NCI-H526 (cell line): ENCODE measurements at regions not wholly inside any gene's neighbourhood (a gene's known extent, or its start where the extent isn't known, plus 50 kb on each side); places are given as distances from the start of the nearest gene placed in this dataset.
A peak's percentile ranks its signal among the peaks of the same experiment; 100 is the strongest.
"Not testable (repeated sequence)": the region's sequence is repeated elsewhere in the genome, so short reads cannot be mapped to it uniquely, and the experiment has no call there.

ENCODE experiments used
- DNase-seq, 2 experiments: peaks; one replicate each; lab custom pipeline; 2025; lab: John Stamatoyannopoulos, UW

DNA sequence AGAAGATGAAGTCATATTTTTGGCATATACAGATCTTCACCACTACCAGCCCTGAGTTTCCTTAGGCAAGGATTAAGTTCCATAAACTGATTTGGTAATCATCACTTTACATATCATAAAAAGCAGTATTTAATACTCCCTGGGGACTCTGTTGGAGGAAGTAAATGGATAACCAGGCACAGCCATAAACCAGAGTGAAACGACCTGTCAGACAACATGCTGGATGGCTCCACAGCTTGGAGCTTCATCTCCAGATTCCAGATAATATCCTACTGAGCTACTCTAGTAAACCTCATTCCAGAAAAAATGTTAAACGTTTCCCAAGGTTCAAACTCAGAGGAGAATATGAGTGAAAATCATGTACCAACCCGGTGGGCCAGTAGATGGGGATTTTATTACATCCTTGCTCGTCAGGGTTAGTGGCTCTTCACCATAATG, 109.2 kb downstream of the BASP1 start:
- peak; percentile 94 to 95 for DNase-seq

DNA sequence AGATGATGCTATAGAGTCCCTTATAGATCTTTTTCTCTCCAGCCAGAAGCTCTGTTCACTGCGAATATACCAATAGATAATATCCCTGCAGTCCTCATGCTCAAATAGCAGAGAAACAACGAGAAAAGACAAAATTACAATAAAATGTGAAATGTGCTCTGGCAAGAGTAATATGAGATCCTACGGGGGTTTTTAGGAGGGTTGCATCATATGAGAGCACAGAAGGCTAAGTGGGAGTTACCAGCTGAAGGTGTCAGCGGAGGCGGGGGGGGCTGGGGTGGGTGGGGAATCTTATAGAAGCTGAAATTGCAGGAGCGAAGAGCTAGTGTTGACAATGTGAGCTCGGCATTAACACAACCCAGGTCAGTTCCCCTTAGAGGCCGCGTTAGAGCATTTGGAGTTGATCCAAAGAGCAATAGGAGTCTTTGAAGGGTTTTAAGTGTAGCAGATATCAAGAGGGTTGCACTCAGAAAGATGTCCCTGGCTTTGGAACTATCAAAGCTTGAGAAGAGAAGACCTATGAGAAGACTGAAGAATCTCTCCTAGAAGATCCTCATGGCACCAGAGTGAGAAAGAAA, 109.7 kb downstream of the BASP1 start:
- DNase-seq, result peak in 1 of 2 experiments; percentile 22

DNA sequence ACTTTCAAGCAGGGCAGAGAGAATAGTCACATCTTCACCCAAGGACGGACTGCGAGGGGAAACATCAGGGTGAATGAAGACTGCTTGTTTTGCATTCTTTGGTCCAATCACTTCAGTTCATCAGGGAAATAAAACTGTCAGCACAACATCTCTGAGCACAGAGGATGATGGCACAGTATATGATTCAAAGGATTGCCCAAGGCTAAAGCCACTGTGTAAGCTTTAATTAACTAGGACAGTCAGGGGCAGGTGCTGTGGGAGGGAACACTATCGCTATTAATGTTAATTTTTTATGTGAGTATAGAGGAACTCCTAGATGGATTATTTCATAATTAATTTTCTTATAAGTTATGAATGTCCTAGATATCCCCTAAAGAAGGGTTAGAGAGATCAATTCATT, 112.1 kb downstream of the BASP1 start:
- DNase-seq, result no peak

DNA sequence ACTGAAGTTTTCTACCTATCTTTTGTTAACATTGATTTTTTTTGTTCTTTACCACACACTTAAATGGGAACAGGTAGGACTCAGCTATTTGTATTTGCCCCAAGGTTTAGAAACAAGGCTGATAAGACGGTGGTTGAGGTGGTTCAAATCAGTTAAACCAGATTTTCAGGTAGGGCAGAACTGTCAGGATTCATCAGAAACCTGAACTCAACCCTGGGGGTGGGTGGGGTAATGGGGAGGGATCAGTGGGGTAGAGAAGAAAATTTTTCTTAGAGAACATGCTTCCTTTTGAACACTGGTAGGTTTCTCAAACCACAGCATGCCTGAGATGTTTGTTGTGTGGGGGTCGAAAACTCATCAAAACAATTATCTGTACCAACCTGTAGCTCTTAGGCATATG, 113.0 kb downstream of the BASP1 start:
- no peak for DNase-seq

DNA sequence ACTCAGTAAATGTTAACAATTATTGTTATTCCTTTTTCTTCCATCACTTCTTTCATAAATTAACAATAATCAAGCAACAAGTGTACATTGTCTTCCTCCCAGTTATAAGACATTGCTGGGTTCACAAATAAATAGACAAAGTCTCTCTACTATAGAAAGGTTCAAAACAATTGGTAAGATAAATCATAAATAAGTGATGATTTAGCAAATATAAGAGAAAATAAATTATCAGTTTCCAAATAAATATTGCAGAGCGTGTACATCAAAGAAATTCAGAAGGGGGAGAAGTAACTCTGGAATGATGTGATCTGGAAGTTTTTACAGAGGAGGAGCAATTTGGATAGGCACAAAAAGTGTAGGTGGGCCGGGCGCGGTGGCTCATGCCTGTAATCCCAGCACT, 114.2 kb downstream of the BASP1 start:
- DNase-seq, result no peak

DNA sequence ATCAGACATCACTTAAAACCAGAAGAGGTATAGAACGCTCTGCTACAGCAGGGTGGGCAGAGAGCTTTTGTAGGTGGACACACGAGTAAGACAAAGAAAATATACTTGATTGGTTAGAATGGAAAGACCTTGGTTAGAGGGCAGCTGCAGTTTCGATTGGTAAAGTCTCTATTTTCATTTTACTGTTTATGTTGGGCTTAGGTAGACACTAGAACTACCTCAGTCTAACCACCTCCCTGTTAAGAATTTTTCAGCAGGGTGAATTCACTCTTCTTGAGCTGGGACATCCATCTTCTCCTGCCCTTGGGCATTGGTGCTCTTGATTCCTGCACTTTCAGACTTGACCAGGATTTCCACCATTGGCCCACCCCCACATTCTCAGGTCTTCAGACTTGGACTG, 116.3 kb downstream of the BASP1 start:
- DNase-seq, result no peak

DNA sequence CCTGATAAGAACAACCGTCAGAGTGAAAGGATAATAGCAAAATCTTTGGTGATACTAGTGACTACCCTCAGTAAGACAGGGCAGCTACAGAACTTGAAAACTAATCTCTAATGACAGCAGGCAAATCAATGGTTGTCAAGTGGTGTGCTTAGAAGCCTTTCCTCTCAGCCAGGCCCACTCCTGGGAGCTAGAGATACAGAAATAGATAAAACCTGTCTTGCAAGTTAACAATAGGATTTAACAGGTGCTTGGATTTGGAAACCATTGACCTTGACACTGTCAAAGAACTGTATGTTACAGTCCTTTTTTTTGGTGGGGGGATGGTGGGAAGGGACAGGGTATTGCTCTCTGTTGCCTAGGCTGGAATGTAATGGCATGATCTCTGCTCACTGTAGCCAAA, 118.6 kb downstream of the BASP1 start:
- no peak for DNase-seq

DNA sequence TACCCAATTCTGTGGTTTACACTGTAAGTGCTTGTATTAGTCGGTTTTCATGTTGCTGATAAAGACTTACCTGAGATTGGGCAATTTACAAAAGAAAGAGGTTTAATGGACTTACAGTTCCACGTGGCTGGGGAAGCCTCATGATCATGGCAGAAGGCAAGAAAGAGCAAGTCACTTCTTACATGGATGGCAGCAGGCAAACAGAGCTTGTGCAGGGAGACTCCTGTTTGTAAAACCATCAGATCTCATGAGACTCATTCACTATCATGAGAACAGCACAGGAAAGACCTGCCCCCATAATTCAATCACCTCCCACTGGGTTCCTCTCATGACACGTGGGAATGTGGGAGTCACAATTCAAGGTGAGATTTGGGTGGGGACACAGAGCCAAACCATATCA, 119.3 kb downstream of the BASP1 start:
- not testable (repeated sequence) for DNase-seq

DNA sequence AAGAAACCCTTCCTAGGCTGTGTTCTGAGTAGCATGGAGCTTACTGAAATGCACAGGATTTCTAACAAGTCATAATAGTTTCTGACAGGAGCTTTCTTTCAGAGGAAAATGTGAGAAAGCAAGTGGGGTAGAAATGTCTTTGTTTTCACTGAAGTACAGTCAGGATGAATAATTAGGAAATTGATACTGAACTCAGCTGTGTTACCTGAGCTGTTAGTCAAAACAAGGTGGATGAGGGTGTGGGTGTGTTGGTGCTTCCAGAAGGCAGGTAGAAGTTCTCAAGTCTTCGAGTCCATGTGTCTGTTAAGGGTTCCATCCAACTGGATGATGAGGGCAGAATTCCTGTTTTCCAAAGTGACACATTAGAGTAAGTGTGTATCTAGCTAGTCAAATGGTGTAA, 122.4 kb downstream of the BASP1 start:
- peak in 1 of 2 experiments; percentile 10 for DNase-seq

DNA sequence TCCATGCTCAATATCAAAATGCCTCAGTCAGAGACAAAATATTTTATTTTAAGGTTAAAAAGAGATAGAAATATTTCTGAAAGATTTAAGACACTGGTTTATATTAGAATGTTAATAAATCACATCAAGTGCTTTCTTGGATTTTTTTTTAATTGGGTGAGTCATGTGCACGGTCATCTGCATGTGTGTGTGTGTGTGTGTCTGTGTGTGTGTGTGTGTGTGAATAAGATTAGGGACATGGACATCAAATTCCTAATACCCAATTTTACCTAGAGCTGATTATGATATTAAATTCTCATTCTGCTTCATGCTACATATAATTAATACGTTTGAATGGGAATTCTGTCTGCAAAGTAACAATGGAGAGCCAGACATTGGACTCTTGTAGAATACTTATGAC, 122.9 kb downstream of the BASP1 start:
- DNase-seq, result no peak

DNA sequence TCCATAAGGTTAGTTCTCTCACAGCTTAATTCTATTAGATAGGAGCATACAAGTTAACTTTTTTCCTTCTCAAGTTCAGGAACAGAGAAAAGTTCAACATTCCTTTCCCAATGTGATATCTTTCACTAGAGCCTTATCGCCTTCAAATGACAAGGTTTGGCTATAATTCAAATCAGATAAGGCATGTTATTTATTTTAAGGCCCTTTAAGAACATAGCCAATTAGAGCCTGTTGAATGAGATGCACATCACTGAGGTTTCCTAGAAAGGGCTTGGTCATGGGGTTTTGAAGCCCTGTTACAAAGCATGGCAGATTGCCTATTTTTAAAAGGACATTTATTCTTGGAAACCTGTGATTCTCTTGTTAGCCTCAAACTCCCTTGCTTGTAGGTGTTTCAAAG, 123.4 kb downstream of the BASP1 start:
- no peak for DNase-seq

DNA sequence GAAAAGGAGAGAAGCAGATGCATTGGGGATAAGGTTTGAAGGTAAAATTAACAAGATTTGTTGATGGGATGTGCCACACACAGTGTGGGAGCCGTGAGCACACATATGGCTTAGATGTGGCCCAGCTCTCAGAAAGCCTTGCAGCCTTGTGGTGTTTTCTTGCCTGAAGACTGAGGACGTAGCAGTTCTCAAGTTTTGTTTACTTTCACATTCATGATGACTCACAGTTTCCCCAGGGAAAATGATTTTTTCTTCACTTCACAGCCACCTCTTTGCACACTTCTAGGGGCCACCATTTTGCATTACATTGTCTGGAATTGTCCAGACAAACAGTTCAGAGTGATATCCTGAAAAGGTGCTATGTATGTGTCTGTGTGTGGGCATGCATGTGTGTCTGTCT, 126.2 kb downstream of the BASP1 start:
- DNase-seq, result no peak

DNA sequence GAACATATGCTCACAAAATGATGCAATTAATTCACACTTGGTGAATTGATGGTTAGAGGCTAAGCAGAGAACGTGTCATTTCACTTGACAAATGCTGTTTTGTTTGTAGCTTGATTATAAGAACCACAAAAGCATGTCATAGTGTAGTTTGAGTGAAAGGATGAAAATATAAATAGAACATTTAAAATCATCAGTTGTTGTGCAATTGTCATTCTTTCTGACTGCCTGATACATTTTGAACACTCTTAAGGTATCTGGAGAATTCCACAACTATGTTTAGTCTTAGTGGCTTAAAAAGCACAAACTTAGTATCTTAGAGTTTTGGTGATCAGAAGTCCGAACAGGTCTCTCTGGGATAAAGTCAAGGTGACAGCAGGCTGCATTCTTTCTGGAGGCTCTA, 129.4 kb downstream of the BASP1 start:
- no peak for DNase-seq

DNA sequence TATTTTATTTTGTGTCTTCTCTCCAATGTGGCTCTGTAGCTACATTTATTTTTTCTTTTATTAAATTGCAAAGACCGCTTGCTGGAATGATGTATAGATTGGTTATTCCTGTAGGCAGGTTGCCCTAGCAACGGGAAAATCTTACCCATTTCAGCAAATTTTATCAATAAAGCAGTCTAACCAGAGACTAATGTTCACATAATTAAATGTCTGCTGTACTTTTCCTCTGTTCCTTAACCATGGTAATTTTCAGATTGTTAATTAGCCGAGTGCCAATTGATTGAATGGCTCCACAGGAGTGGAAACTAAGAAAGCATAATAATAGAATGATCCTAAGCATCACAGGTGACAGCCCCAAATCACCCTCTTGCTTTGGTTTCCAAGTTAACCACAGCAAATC, 134.8 kb downstream of the BASP1 start:
- DNase-seq, result no peak

DNA sequence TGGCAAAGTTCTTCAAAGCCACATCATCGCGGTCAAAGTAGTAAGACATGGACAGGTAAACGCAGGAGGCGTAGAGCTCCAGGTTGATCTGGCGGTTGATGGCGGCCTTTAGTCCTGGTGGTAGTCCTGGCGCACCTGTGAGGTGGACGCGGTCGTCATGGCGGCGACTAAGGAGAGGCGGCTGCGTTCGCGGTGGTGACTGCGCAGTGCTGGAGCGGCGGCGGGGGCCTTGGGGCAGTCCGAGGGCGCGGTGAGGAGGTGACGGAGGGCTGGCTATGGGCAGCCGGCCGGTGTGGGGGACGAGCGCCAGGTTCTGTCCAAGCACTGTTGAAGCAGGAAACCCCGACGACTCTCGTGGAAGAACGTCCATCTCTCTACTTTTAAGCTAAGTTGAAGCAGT, 136.8 kb downstream of the BASP1 start:
- no peak for DNase-seq

DNA sequence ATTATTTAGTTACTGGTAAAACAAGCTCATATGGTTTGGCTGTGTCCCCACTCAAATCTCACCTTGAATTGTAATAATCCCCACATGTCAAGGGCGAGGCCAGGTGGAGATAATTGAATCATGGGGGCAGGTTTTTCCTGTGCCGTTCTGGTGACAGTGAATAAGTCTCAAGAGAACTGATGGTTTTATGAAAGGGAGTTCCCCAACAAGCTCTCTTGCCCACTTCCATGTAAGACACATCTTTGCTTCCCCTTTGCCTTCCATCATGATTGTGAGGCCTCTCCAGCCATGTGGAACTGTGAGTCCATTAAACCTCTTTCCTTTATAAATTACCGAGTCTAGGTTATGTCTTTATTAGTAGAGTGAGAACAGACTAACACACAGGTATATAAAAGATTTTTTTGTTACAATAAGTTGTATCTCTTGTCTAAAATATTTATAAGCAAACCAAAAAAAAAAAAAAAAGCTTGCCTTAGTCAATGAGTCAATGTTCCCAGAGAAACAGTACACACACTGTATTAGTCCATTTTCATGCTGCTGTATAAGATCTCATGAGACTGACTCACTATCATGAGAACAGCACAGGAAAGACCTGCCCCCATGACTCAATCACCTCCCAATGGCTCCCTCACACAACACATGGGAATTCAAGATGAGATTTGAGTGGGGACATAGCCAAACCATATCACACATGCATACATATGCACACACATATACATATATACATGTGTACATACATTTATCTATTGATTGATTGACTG, 138.3 kb downstream of the BASP1 start:
- DNase-seq, result no peak

DNA sequence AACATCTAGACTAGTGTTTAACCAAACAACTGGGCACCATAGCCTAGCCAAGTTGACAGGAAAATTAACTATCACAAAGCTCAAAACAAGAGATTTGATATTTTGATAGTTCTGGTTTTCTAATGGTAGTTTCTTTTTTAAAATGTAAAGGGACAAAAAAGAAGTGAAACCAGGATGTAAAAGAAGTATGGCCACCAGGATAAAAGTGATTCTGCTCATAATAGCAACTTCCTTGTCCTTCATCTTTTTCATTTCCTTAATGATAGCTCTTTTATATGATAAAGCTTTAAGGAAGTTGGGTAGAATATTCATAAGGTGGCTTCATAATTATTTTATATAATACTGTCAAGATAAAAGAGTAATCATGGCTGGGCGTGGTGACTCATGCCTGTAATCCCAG, 139.1 kb downstream of the BASP1 start:
- DNase-seq, result no peak

DNA sequence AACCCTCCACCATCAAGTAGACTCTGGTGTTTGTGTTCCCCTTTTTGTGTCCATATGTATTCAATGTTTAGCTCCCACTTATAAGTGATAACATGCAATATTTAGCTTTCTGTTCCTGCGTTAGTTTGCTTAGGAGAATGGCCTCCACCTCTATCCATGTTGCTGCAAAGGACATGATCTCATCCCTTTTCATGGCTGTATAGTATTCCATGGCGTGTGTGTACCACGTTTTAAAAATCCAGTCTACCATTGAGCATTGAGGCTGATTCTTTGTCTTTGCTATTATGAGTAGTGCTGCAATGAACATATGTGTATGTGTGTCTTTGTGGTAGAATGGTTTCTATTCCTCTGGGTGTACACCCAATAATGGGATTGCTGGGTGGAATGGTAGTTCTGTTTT, 140.1 kb downstream of the BASP1 start:
- no peak for DNase-seq

DNA sequence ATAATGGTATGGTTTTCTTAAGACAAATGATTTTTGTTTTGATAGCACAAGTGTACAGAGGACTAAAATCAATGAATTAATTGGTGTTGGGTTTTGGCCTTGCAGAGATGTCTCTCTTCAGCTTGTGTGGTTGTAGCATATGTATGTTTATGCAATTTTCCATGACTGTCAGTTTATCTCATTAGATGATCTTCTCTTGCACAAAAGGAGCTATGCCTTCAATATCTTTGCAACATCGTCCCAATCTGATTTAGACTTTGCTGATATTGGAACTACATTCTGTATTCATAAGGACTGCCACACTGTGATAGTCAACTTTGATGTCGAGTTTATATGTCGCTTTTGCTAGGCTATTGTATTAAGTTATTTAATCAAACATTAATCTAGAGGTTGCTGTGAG, 140.0 kb upstream of the TAF11L2 start:
- DNase-seq, result no peak

DNA sequence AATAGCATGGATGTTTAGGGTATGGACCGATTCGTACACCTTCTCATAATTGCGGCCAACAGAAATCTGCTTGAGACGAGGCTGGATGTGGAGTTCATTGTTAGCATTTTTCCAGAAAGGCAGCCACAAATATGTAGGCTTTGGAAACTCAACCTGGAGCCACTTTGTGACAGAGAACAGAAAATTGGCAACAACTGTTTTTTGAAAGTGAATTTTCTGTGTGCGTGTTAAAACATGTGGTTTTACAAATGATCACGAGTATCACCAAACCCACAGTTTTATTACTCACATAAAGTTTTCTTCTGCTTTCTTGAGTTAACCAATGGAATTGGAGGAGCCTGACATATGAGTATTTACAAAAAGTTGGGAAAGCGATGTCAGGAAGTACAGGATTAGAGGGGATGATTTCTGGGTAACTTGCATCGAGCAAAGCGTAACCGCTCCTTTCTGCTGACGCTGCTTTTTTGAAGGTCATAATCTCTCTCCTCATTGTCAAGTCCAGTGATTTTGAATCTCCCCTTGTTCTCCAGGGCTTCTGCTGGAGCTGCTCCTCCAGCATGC, 138.5 kb upstream of the TAF11L2 start:
- DNase-seq, result no peak

DNA sequence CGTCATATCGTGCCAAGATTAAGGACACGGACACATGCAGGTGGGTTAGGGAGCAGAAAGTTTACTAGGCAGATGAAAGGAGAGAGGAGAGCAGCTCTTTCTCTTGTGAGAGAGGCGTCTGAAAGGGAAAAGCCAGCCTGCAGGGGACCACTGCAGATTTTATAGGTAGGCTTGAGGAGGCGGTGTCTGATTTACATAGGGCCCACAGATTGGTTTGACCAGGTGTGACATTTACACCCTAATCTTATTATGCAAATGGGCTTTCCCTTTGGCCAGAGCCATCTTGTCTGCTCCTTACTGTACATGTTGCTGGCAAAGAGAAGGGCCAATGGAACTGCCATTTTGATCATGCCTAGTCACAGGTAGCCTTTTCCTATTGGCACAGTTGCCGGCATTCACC, 137.2 kb upstream of the TAF11L2 start:
- DNase-seq, result peak in 1 of 2 experiments; percentile 42

DNA sequence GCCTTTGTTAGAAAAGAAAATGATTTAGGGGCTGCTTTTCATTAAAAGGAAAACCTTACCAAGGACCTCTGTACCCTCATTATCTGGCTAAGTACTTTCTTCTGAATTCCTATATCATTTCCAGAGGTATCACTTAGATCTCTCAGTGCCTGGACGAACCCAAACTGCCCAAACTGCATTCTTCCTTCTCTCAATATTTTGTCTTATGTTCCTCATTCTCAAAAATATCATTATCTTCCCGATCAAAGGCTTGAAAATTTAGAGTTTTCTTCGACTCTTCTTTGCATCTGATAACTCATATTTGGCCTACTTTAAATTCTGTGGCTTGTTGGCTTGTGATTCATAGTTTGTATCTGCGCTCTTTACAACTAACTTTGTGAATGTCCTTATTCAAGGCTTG, 136.7 kb upstream of the TAF11L2 start:
- DNase-seq, result no peak

DNA sequence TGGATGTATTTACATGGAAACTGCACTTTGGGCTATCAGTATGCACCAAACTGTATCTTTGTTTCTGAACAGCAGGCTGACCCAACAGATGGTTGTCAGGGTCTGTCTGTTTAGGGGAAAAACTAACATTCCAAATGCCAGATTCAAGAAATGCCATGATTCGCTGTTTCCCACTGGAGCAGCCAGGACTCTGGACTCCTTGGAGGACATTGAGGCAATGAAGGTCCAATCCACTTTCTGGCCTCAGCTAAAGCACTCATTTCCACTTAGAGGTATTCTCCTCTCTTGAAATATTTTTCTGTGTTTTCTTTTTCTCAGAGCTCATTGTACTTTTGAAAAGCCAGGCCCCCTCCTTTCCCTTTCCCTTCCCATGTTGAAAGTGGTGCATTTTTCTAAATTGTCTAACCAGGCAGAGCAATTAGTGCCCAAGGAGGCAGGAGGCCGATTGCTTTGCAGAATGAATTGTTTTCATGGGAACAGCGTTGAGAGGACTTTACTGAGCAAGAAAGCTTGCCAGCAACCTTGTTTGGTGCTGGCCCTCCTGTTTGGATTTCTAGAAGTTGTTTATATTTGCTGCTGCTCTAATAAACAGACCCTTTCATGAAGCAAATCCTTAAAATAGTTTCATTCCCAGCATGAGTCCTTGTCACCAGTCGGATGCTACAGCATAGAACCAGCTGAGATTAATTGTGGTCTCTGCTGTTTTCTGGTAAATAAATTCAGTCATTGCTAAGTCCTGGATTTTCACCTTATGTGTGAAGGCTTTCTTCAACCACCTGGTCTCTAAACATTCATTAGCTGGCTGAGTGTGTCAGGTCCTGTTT, 132.8 kb upstream of the TAF11L2 start:
- DNase-seq, result no peak
